ENCODE measurements at regions not wholly inside any gene's neighbourhood (a gene's known extent, or its start where the extent isn't known, plus 50 kb on each side); places are given as distances from the start of the nearest gene placed in this dataset.
"Not testable (repeated sequence)": the region's sequence is repeated elsewhere in the genome, so short reads cannot be mapped to it uniquely, and the experiment has no call there.

DNA sequence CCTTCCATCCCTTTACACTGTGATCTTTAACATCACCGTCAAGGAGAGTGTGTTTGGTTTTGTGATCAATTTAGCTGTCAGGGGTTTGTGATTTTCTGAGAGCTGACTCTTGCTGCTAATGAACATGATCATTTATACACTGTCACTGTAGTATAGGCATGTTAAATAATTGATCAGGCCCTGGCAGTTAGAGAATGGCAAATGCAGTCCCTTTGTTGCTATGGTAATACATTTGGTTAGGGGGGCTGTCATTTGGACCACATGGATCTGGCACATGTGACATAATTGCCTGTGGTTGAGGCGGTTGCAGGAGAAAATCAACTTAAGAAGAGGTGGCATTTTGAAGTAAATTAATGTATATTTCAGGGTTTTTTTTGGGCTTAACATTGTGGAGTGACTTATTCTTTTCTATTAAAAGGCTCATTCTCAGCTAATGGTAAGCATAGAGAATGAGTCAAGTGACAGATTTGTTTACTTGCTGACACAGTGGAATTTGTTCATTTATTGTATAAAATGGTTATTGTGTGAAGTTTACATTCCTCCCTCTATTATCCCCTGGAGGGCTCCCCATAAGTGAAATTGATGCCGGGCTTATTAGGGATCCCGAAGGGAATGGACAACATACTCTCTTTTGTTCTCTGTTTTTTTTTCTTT is 114.0 kb downstream of the FHIP1A start:
- intact Hi-C loops (cut with DNase I) = no loop called here
- Histone ChIP-seq H3K27me3 (no peaks in the 10 kb centered on the region), H3K4me1 (peaks cover 0 to 5% (median 4%) of the 10 kb centered on the region in 3 donors), H3K9me3 (no peaks in the 10 kb centered on the region), H3K36me3 (no peaks in the 10 kb centered on the region), H3K4me3 (no peak overlapping the region), H3K27ac (no peak overlapping the region)
- no peak for ATAC-seq
- WGBS, 2 donors = 67% methylated on average over 4 of the region's 4 CpGs
- TF ChIP-seq, protein P1, sequence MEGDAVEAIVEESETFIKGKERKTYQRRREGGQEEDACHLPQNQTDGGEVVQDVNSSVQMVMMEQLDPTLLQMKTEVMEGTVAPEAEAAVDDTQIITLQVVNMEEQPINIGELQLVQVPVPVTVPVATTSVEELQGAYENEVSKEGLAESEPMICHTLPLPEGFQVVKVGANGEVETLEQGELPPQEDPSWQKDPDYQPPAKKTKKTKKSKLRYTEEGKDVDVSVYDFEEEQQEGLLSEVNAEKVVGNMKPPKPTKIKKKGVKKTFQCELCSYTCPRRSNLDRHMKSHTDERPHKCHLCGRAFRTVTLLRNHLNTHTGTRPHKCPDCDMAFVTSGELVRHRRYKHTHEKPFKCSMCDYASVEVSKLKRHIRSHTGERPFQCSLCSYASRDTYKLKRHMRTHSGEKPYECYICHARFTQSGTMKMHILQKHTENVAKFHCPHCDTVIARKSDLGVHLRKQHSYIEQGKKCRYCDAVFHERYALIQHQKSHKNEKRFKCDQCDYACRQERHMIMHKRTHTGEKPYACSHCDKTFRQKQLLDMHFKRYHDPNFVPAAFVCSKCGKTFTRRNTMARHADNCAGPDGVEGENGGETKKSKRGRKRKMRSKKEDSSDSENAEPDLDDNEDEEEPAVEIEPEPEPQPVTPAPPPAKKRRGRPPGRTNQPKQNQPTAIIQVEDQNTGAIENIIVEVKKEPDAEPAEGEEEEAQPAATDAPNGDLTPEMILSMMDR (IDR thresholded peaks at IDR 0.05) = no peak
- FAIRE-seq = no peak
- no peak for DNase-seq

DNA sequence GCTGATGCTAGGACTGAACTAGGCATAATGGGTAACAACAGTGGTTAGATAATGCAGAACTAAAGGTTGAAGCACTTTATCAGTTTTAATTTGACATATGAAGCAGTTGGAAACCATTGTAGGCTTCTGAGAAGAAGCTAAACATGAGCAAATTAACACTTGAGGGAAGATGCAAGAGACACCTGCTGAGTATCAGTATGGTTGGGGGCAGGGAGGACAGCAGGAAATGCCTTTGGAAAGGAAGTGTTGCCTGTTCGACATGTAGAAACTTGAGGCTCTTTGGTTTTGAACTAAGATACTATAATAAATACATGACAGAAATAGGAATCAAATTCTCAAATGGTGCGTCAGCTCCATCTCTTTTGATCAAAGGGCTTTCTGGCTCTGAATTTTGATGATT is 115.6 kb downstream of the FHIP1A start:
- FAIRE-seq = no peak
- H3K4me1 ChIP-seq = peaks cover 0 to 10% (median 9%) of the 10 kb centered on the region in 3 donors
- H3K9me3 ChIP-seq = no peaks in the 10 kb centered on the region
- no peak for DNase-seq
- H3K4me3 ChIP-seq = no peak overlapping the region
- H3K27ac ChIP-seq = no peak overlapping the region
- WGBS, 2 donors = 90 to 94% methylated on average over 2 of the region's 2 CpGs
- H3K36me3 ChIP-seq = no peaks in the 10 kb centered on the region
- TF ChIP-seq, protein P1 (IDR thresholded peaks at IDR 0.05) = no peak
- intact Hi-C loops (cut with DNase I) = no loop called here
- no peak for ATAC-seq
- H3K27me3 ChIP-seq = no peaks in the 10 kb centered on the region

DNA sequence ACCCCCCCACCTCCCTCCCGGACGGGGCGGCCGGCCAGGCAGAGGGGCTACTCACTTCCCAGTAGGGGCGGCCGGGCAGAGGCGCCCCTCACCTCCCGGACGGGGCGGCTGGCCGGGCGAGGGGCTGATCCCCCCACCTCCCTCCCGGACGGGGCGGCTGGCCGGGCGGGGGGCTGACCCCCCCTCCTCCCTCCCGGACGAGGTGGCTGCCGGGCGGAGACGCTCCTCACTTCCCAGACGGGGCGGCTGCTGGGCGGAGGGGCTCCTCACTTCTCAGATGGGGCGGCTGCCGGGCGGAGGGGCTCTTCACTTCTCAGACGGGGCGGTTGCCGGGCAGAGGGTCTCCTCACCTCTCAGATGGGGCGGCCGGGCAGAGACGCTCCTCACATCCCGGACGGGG is 117.5 kb downstream of the FHIP1A start:
- DNase-seq = peak in 1 of 6 donors; percentile 37

DNA sequence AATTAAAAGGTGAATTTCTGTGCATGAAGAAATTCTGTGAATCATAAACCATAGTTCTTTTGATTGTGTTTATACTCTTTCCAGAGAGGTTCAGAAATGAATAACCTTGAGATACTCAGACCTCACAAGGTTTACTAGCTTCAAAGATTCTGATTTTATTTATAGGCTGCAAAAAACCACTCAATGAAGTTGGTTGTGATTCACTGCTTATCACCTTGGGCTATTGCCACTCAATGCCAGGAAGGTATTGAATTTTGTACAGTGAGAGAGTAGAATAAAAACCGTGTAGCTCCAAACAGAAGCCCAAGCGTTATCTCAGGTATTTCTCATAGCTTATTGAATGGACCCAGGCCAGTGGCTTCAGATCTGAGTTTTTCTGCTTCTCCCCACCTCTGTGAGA is 118.7 kb downstream of the FHIP1A start:
- intact Hi-C loops (cut with DNase I) = no loop called here
- peaks cover 0 to 9% (median 7%) of the 10 kb centered on the region in 3 donors for H3K4me1 ChIP-seq
- DNase-seq (peak in 3 of 6 donors; percentile 4 to 20 (median 13)), ATAC-seq (peak; percentile 38 to 88 (median 84)), FAIRE-seq (no peak)
- TF ChIP-seq, protein P1 (IDR thresholded peaks at IDR 0.05) = no peak
- no peaks in the 10 kb centered on the region for H3K27me3 ChIP-seq
- H3K4me3 ChIP-seq = no peak overlapping the region
- 22 to 23% methylated on average over 2 of the region's 2 CpGs for WGBS, 2 donors
- H3K36me3 ChIP-seq = no peaks in the 10 kb centered on the region
- no peaks in the 10 kb centered on the region for H3K9me3 ChIP-seq
- no peak overlapping the region for H3K27ac ChIP-seq

More for the DNA sequence above, 117.5 kb downstream of the FHIP1A start:
- intact Hi-C loops (cut with DNase I); H3K27ac ChIP-seq; H3K4me3 ChIP-seq; H3K27me3 ChIP-seq; H3K36me3 ChIP-seq; FAIRE-seq; H3K4me1 ChIP-seq; H3K9me3 ChIP-seq; ATAC-seq: not testable (repeated sequence)
- 90 to 100% methylated on average over 2 to 36 of the region's 36 CpGs for WGBS, 2 donors

DNA sequence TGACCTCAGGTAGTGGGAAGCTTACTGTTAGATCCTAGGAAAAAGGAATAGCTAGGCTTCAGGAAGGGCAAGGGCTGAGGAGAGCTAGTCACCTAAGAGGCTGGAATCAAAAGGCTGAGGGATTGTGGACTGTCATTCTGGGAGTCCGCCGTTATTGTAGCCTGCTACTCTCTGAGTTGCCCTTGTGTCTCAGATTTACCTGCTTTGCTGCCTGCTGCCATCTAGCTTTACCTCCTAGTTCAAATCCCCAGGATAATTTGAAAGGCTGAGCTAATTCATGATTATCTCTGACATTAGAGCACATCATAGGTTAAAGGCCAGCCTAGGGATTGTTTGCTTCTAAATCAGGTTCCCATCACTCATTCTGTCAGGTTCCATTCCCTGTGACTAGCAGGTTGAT is 120.2 kb downstream of the FHIP1A start:
- TF ChIP-seq, protein P1 (IDR thresholded peaks at IDR 0.05) = no peak
- Histone ChIP-seq H3K4me1 (peaks cover 0 to 9% (median 7%) of the 10 kb centered on the region in 3 donors), H3K27me3 (no peaks in the 10 kb centered on the region), H3K9me3 (no peaks in the 10 kb centered on the region), H3K4me3 (no peak overlapping the region), H3K36me3 (no peaks in the 10 kb centered on the region), H3K27ac (no peak overlapping the region)
- peak in 1 of 4 donors; percentile 23 for ATAC-seq
- intact Hi-C loops (cut with DNase I) = no loop called here
- DNase-seq = no peak
- FAIRE-seq = no peak
- 78 to 82% methylated on average over 2 of the region's 2 CpGs for WGBS, 2 donors
